HuH-7 (cell line): ENCODE measurements at regions not wholly inside any gene's neighbourhood (a gene's known extent, or its start where the extent isn't known, plus 50 kb on each side); places are given as distances from the start of the nearest gene placed in this dataset.

Experiments
- DNase-seq: peaks from one replicate; pipeline ENCODE4 v3.0.0; 2011; ENCODE audit warnings: low spot score

- no peak for DNase-seq
Observed at GRCh38 chr6:95142661-95143335, 434.5 kb upstream of the MANEA start.

DNA sequence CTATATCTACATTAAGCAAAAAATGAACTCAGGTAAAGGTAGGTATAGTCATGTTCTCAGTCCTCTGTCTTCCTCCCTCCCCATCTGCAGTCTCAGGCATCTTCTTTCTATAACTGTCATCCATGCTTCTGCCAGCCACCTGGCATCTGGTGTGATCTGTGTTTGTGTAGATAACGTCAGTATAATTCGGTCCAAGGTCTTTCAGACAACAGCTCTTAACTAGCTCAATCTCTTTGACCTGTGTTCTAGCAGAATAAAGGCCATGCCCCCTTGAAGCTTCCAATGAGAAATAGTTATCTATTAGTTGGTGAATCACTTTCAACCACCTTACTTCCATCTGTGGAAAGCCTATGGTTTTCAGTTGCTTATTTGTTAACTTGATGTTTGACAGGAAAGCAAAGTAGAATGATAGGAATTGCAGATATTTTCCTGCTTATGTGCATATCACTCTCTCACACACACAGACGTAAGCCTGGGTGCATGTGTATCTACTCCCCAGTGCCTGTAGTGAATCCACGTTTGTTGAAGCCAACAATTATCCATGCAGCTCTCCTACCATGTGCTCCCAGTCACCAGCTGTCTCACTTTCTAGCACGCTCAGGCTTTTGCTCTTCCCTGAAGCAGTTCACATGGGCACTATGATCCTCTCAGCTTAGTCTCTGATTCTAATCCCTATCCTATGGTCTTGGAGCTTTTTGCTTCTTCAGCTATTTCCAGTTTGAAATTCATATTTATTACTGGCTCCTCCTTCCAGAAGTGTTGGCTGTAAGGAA lies 433.7 kb upstream of the MANEA start:
- no peak for DNase-seq

GRCh38 chr6:95145457-95145856 lies 431.9 kb upstream of the MANEA start:
- no peak for DNase-seq

- no peak for DNase-seq
Observed at GRCh38 chr6:95159557-95159956, 417.8 kb upstream of the MANEA start.

- DNase-seq = no peak
Observed at GRCh38 chr6:95169775-95170174, 407.6 kb upstream of the MANEA start.

- no peak for DNase-seq
Observed at GRCh38 chr6:95175927-95176675, 401.2 kb upstream of the MANEA start.

GRCh38 chr6:95185874-95186273 lies 391.5 kb upstream of the MANEA start:
- no peak for DNase-seq

GRCh38 chr6:95186710-95187109 lies 390.6 kb upstream of the MANEA start:
- no peak for DNase-seq

DNA sequence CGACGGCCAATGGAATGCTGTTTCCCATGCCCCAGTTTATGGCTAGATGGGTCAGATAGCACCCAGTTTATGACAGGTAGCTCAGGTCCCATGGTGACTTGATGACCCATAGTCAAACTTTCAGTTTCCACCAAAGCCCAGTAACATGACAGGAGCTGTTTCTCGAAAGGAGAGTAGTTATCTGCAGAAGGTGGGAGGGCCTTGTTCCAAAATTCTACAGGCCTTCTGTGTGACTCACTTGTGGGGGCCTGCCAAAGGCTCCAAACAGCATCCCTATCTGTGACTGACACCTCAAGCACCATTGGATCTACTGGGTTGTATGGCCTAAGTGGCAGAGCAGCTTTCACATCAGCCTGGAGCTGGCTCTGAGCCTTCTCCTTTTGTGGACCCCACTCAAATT lies 379.7 kb upstream of the MANEA start:
- DNase-seq = no peak

DNA sequence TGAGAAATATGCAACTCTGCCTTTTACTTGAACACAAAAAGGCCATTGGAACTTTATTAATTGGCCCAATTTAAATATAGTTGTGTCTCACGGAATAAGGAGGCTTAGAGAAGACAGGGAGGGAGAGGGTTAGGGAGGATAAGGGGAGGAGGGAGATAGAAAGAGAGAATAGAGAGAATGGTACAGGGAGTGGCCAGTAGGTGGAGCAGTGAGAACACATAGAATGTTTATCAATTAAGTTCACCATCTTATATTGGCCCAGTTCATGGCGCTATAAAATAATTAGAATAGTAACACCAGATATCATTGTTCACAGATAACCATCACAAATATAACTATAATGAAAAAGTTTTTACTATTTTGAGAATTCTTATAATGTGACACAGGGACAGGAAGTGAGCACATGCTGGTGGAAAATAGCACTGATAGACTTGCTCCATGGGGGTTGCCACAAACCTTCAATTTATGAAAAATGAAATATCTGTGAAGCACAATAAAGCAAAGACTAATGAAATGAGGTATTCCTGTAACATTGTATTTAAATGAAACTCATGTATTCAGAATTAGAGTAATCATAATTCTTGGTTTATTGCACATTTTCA lies 374.1 kb upstream of the MANEA start:
- DNase-seq = peak; percentile 2

DNA sequence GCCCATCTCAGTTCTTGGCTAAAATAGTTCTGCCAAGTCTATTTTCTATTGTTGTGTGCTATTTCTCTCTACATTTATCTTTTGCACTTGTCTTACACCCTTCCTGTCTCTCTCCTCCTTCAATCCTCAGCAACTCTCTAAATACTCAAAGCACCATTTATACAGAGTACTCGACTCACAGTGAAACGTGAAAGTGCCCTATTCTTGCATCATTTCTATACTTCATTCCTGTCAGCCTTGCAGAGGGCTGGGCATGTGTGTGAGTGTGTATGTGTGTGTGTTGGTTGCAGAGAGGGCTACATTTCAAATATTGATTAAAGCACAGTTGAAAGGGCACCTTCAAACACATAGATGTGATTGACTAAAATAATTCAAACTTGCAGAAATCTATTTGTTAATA lies 373.2 kb upstream of the MANEA start:
- no peak for DNase-seq

- no peak for DNase-seq
Observed at GRCh38 chr6:95208621-95209020, 368.7 kb upstream of the MANEA start.

DNA sequence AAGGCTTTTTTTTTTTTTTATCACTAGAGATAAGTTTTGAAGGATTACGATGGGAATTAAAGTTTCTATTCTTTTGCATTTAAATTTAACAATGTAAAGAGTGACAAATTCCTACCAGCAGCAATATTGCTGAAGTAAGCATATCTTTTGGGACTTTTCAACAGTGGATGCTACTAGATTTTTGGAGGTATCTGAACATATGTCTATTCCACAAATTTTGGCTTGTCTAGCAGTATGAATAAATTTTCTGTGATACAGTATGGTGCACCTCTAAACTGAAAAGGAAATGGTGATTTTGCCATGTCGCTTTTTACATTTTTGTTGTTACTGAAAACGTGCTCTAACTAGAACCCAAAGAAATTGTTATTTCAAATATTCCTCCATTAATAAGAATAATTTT lies 368.3 kb upstream of the MANEA start:
- DNase-seq = no peak

DNA sequence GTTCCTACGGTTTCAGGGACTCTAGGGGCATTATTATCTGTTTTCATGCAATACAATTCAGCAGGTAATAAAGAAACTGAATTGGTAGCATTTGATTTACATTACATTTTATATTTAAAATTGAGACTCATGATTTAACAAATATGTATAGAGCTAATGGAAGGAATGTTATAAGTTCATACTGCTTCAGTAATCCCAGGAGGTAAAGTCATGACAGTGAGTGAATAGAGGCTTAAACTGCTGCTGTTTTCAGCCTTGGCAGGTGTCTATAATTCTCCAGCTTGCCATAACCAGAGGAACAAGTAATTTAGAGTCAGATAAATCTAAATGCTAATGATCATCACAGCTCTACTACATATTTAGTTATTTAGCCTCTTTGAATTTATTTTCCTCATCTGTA lies 360.8 kb upstream of the MANEA start:
- no peak for DNase-seq

DNA sequence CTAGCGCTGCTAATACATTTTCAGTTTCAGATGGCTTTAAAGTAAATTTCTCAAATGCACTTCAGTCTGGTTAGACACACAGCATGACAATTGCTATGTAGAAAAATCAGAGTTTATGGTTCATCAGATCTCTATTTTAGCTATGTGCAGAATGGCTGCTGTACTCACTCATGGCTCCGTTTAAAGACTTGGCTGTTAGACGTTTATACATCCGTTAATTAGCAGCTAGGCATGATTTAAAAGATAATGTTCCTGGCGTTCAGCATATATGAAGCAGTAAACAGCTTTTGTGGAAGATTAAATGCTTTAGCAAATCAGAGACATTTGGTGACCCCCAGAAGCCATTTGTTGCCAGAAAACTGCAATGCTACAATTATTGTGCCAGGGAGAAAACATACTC lies 350.0 kb upstream of the MANEA start:
- DNase-seq = no peak

GRCh38 chr6:95228636-95229035 lies 348.7 kb upstream of the MANEA start:
- no peak for DNase-seq

GRCh38 chr6:95230071-95230740 lies 347.1 kb upstream of the MANEA start:
- no peak for DNase-seq

DNA sequence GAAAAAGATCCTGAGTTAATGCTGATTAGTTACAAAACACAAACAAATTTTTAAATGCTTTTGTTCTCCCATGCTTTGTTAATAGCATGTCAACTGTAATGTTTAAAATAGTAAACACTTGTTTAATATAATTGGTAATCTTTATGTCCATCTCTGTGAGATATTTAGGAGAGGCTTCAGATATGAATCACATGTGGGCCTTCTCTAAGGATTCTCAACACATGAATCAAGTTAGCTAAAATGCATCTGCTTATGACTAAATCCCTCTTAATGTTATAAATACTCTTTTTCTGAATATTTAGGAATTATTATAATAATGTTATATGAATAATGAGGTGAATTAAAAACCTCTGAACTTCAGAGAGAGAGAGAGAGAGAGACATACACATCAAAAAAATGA lies 345.9 kb upstream of the MANEA start:
- DNase-seq = no peak

- no peak for DNase-seq
Observed at GRCh38 chr6:95232446-95232845, 344.9 kb upstream of the MANEA start.

DNA sequence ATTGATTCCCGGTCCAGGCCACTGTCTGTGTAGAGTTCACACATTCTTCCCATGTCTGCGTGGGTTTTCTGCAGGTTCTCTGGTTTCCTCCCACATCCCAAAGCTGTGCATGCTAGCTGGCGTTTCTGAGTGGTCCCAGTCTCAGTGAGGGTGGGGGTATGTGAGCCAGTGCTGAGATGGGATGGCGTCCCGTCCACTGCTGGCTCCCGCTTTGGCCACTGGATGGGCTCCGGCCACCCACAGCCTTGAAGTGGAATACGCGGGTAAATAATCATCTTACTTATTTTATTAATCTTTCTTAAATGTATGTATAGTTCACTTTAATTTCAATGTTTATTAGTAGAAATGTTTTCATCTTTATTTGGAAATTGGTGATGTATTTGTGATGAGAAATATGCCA lies 343.5 kb upstream of the MANEA start:
- DNase-seq = no peak

GRCh38 chr6:95240514-95240913 lies 336.8 kb upstream of the MANEA start:
- no peak for DNase-seq

DNA sequence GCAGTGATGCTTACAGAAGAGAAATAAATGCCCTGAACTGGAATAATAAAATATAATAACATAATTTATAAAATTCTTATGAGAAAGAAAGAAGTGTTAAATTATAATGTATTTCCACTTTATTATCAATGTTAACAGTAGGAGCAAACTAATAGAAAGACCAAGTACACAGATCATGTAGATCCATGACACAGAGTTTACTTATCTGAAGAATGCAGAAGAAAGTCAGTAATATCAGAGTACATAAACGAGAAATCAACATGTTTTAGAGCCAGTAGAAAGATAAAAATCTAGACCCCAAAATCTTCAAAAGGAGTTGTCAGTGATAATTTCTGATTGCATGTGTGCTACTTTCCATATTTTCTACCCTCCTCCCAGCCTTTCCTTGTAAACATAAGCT lies 334.8 kb upstream of the MANEA start:
- DNase-seq = no peak
